ENCODE measurements at regions not wholly inside any gene's neighbourhood (a gene's known extent, or its start where the extent isn't known, plus 50 kb on each side); places are given as distances from the start of the nearest gene placed in this dataset.
"Not testable (repeated sequence)": the region's sequence is repeated elsewhere in the genome, so short reads cannot be mapped to it uniquely, and the experiment has no call there.

DNA sequence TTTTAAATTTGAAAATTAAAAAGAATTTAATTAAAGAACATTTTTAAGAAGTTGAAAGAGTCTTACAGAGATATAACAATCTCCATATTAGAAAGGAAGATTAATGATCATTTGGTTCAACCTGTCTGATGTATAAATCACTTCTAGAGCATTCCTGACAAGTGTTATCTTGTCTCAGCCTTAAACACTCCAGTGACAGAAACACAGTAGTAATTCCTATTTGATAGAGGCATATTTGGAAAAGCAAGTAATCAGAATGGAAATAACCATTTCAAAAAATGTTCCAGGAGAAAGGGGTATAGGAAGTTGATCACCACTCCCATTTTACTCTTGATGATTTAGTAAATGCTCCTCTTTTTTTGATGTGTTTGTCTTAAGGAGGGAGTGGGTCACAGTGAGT lies 213.1 kb upstream of the FAM3C start:
- Mint-ChIP-seq H3K27ac (no peak overlapping the region), H3K27me3 (peaks cover 8% of the 10 kb centered on the region), H3K9me3 (no peaks in the 10 kb centered on the region), H3K4me3 (no peak overlapping the region), H3K4me1 (no peaks in the 10 kb centered on the region)
- ATAC-seq, result no peak
- no peak for DNase-seq

GRCh38 chr7:121608785-121609184 lies 212.7 kb upstream of the FAM3C start:
- Mint-ChIP-seq H3K9me3 (no peaks in the 10 kb centered on the region), H3K4me3 (no peak overlapping the region), H3K27me3 (peaks cover 8% of the 10 kb centered on the region), H3K4me1 (no peaks in the 10 kb centered on the region), H3K27ac (no peak overlapping the region)
- no peak for DNase-seq
- no peak for ATAC-seq

DNA sequence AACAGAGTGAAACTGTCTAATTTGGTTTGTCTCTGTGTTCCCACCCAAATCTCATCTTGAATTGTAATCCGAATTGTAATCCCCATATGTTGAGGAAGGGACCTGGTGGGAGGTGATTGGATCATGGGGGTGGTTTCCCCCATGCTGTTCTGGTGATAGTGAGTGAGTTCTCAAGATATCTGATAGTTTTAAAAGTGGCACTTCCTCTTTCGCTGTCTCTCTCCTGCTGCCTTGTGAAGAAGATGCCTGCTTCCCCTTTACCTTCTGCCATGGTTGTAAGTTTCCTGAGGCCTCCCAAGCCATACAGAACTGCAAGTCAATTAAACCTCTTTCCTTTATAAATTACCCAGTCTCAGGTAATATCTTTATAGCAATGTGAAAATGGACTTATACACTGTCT lies 212.1 kb upstream of the FAM3C start:
- not testable (repeated sequence) for H3K4me1 Mint-ChIP-seq, H3K4me3 Mint-ChIP-seq, DNase-seq, H3K9me3 Mint-ChIP-seq, H3K27ac Mint-ChIP-seq, H3K27me3 Mint-ChIP-seq, ATAC-seq

DNA sequence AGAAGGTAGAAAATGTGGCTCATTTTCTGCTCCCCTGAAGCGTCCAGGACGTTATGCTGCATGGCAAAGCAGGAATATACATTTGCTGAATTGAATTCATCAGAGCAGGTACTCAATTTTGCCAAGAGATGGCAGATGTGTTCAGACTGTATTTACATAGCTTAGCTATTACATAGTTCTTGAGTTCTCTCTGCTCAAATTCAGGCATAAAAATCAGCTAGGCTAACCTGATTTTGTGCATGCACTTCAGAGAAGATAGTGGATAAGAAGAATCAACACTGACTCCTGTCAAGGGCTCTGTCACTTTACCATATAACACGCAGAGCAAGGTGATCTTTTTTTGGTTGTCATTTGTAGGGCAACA lies 209.2 kb upstream of the FAM3C start:
- H3K27ac Mint-ChIP-seq, result no peak overlapping the region
- no peak overlapping the region for H3K4me3 Mint-ChIP-seq
- peaks cover 8% of the 10 kb centered on the region for H3K27me3 Mint-ChIP-seq
- no peaks in the 10 kb centered on the region for H3K4me1 Mint-ChIP-seq
- ATAC-seq, result no peak
- H3K9me3 Mint-ChIP-seq, result peaks cover 0 to 4% of the 10 kb centered on the region in 2 donors
- DNase-seq, result no peak

- ATAC-seq, result no peak
- Mint-ChIP-seq H3K4me1 (no peaks in the 10 kb centered on the region), H3K4me3 (no peak overlapping the region), H3K27me3 (peaks cover 8% of the 10 kb centered on the region), H3K27ac (no peak overlapping the region), H3K9me3 (peaks cover 0 to 4% of the 10 kb centered on the region in 2 donors)
- no peak for DNase-seq
Measured at GRCh38 chr7:121604627-121605316, 208.7 kb upstream of the FAM3C start.

DNA sequence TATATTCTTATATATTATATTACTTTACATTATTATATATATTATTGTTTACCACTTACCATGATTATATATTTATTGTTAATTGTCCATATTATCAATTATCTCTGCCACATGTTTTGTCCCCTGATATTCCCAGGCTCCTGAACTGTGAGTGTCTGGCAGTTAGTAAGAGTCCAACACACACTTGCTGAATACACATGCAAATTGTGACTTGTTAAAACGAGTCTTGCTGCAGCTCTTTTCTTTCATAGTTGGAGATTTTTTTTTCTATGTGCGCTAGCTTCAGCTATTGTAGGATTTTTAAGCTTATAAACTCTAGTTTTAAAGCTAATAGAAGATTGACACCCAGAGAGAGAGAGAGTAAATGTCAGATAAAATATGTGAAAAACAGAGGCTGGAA lies 207.8 kb upstream of the FAM3C start:
- DNase-seq (no peak), ATAC-seq (no peak)
- Mint-ChIP-seq H3K4me3 (no peak overlapping the region), H3K4me1 (no peaks in the 10 kb centered on the region), H3K27ac (no peak overlapping the region), H3K27me3 (peaks cover 8% of the 10 kb centered on the region), H3K9me3 (peaks cover 0 to 4% of the 10 kb centered on the region in 2 donors)

- H3K9me3 Mint-ChIP-seq, result peaks cover 0 to 4% of the 10 kb centered on the region in 2 donors
- H3K4me1 Mint-ChIP-seq, result no peaks in the 10 kb centered on the region
- DNase-seq, result no peak
- H3K4me3 Mint-ChIP-seq, result no peak overlapping the region
- H3K27me3 Mint-ChIP-seq, result no peaks in the 10 kb centered on the region
- no peak for ATAC-seq
- H3K27ac Mint-ChIP-seq, result no peak overlapping the region
Measured at GRCh38 chr7:121599887-121600286, 203.8 kb upstream of the FAM3C start.

DNA sequence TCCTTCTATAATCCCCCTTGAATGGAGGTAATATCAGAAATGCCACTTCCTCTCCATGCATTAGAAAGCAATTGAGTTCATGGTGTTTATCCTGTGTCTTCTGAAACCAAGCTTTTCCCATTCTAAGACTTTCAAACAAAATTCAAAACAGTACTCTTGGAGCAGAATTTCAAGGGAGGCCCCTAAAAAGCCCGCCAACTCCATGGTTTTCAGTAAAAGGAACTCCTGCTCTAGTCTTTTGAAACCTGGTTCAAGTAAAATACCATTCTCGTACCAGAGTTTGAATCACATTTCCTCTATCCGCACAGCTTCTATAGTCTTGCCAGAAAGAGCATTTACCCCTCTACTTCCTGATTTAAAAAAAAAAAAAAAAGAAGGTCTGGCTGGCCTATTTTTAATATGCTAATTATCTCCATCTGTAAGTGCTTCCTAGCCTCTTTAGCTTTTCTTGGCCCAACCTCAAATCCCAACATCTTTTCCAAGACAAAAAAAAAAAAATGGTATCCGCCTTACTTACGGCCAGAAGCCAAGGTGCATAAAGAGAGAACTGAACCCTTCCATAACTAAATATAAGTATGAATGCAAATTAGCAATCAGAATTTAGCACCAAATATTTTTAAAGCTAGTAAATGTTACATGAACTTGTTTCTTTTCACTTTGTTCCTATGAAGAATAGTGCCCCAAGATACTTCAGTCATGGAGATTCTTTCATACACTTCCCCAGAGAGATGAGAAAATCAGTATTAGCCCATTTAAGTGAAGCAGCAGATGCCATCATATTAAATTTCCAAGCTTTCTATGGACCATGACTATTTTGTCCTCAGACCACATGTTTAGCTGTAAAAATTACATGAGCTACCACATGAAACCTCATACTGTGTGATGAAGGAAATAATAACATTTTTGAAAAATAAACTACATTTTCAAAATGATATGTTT lies 199.9 kb upstream of the FAM3C start:
- Mint-ChIP-seq H3K27ac (no peak overlapping the region), H3K27me3 (peaks cover 13% of the 10 kb centered on the region), H3K4me3 (no peak overlapping the region), H3K4me1 (no peaks in the 10 kb centered on the region), H3K9me3 (peaks cover 0 to 5% of the 10 kb centered on the region in 2 donors)
- ATAC-seq (no peak), DNase-seq (no peak)

DNA sequence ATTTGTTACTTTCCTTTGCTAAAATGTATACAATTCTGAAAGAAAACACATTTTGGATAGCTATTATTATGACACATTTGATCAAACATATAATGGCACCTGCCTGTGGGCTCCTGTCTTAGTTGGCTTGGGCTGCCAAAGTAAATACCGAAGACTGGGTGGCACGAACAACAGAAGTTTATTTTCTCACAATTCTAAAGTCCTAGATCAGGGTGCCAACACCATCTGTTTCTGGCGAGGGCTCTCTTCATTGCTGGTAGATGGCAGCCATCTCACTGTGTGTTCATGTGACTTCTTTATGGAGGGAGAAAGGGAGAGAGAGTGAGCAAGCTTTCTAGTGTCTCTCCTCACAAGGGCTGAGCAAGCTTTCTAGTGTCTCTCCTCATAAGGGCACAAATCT lies 195.8 kb upstream of the FAM3C start:
- no peak for DNase-seq
- no peak for ATAC-seq
- Mint-ChIP-seq H3K27ac (peak overlapping the region in 1 of 2 donors; percentile 37), H3K4me3 (no peak overlapping the region), H3K4me1 (no peaks in the 10 kb centered on the region), H3K27me3 (peaks cover 19% of the 10 kb centered on the region), H3K9me3 (peaks cover 0 to 5% of the 10 kb centered on the region in 2 donors)

DNA sequence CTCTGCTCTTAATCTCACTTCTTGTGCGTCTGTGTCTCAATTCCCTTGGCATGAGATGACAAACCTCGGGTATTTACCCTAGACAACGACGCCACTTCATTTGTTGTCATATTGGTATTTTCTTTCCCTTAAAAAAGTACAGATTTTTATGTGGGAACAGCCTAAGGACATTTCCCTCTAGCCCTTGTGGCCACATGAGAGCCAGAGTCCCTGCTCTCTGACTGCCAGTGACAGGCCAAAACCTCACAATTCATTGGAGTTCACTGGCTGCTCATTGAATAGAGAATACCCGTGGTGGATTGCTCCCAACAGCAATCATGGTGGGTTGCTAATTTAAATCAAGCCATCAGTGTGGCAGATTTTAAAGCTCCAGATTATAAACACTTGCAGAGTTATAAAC lies 191.3 kb upstream of the FAM3C start:
- no peak overlapping the region for H3K27ac Mint-ChIP-seq
- no peaks in the 10 kb centered on the region for H3K9me3 Mint-ChIP-seq
- peaks cover 7% of the 10 kb centered on the region for H3K27me3 Mint-ChIP-seq
- H3K4me1 Mint-ChIP-seq, result no peaks in the 10 kb centered on the region
- DNase-seq, result no peak
- ATAC-seq, result no peak
- H3K4me3 Mint-ChIP-seq, result no peak overlapping the region

DNA sequence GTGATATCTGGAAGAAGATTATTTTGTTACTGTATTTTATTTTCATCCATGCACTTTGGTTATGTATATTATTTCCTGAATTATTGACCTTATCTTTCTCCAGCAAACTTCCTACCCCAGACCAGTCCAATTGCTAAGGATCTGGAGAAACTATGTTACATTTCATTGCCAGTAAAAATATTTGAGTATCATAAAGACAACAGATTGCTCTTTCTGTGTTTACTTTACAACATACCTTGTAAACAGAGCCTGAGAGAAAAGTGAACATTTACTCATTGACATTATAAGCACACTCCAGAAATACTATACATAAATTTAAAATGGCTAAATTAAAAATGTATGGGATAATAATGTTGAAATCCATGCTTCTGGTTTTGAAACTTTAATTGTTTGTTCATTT lies 186.2 kb upstream of the FAM3C start:
- Mint-ChIP-seq H3K4me3 (no peak overlapping the region), H3K9me3 (no peaks in the 10 kb centered on the region), H3K27ac (no peak overlapping the region), H3K4me1 (no peaks in the 10 kb centered on the region), H3K27me3 (peaks cover 21% of the 10 kb centered on the region)
- DNase-seq, result no peak
- ATAC-seq, result no peak

DNA sequence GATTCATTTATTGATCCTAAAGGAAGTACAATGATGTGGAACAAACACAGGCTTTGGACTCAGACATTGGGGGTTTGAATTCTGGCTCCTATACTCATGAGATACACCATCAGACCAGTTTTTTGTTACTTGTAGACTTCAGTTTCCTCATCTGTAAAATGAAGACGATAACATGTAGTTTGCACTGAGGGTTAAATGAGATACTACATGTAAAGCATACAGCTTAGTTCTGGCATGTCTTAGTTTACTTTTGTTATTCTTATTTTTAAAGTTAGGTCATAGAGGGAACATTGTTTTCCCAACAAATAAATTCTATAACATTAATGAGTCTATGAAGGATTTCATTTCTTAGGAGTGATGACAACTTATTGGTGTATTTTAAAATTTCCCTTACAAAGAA lies 183.5 kb upstream of the FAM3C start:
- H3K4me3 Mint-ChIP-seq, result no peak overlapping the region
- H3K9me3 Mint-ChIP-seq, result no peaks in the 10 kb centered on the region
- H3K27ac Mint-ChIP-seq, result no peak overlapping the region
- H3K4me1 Mint-ChIP-seq, result no peaks in the 10 kb centered on the region
- H3K27me3 Mint-ChIP-seq, result peaks cover 31% of the 10 kb centered on the region
- ATAC-seq (no peak), DNase-seq (no peak)

DNA sequence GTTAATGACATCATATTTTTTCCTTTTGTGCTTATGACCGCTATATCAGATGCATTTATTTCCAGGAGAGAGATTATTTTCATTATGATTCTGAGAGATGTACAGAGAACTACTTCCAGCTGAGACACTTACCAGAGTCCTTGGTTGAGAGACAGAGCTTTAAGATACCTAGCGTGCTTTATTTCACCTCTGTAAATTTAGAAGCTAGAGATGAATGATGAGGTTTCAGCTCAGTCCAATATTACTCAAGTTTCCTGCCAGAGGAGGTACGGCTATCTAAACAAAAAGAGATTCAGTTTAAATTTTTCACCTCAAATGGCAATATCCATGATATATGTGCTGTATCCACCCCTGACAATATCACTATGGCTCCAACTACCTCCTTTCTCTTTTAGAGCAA lies 182.6 kb upstream of the FAM3C start:
- Mint-ChIP-seq H3K4me3 (no peak overlapping the region), H3K27ac (no peak overlapping the region), H3K9me3 (no peaks in the 10 kb centered on the region), H3K4me1 (no peaks in the 10 kb centered on the region), H3K27me3 (peaks cover 39% of the 10 kb centered on the region)
- ATAC-seq, result no peak
- no peak for DNase-seq

- Mint-ChIP-seq H3K27me3 (peaks cover 47% of the 10 kb centered on the region), H3K4me3 (no peak overlapping the region), H3K27ac (peak overlapping the region in 1 of 2 donors; percentile 87), H3K9me3 (no peaks in the 10 kb centered on the region), H3K4me1 (no peaks in the 10 kb centered on the region)
- DNase-seq (no peak), ATAC-seq (no peak)
Measured at GRCh38 chr7:121576148-121576917, 180.2 kb upstream of the FAM3C start.

GRCh38 chr7:121575194-121575765 lies 179.2 kb upstream of the FAM3C start:
- Mint-ChIP-seq H3K4me1 (no peaks in the 10 kb centered on the region), H3K4me3 (no peak overlapping the region), H3K9me3 (no peaks in the 10 kb centered on the region), H3K27me3 (peaks cover 55% of the 10 kb centered on the region), H3K27ac (no peak overlapping the region)
- ATAC-seq (no peak), DNase-seq (no peak)
